Activated T-cell treated with anti-CD3 and anti-CD28 coated beads, Interleukin-2, amount 50 U/mL, for 24 hours (primary cell): ENCODE measurements at regions not wholly inside any gene's neighbourhood (a gene's known extent, or its start where the extent isn't known, plus 50 kb on each side); places are given as distances from the start of the nearest gene placed in this dataset.

Experiments
- DNase-seq: peaks from one replicate; pipeline ENCODE4 v3.0.0-alpha.2; 2020
- H3K27ac Mint-ChIP-seq: 2 replicates; pipeline ENCODE4 v1.8.0; 2020; ENCODE audit warnings: mild to moderate bottlenecking, mixed read lengths
- H3K27me3 Mint-ChIP-seq: 2 replicates; pipeline ENCODE4 v1.8.0; 2020; ENCODE audit warnings: mixed read lengths
- H3K36me3 Mint-ChIP-seq: 2 replicates; pipeline ENCODE4 v1.8.0; 2020; ENCODE audit warnings: low read depth, mixed read lengths
- H3K4me1 Mint-ChIP-seq: 2 replicates; pipeline ENCODE4 v1.8.0; 2020; ENCODE audit warnings: low read depth, mixed read lengths
- H3K4me3 Mint-ChIP-seq: 2 replicates; pipeline ENCODE4 v1.8.0; 2020; ENCODE audit warnings: mild to moderate bottlenecking, moderate library complexity, mixed read lengths
- H3K9me3 Mint-ChIP-seq: 2 replicates; pipeline ENCODE4 v1.8.0; 2020; ENCODE audit warnings: mixed read lengths

GRCh38 chr2:105621038-105621437 is 123.7 kb upstream of the NCK2 start:
- H3K4me3 Mint-ChIP-seq, result no peak overlapping the region
- H3K9me3 Mint-ChIP-seq, result no peaks in the 10 kb centered on the region
- no peak overlapping the region for H3K27ac Mint-ChIP-seq
- no peaks in the 10 kb centered on the region for H3K27me3 Mint-ChIP-seq
- DNase-seq, result no peak
- H3K36me3 Mint-ChIP-seq, result no peaks in the 10 kb centered on the region
- H3K4me1 Mint-ChIP-seq, result peaks cover 4% of the 10 kb centered on the region

- Mint-ChIP-seq H3K36me3 (no peaks in the 10 kb centered on the region), H3K9me3 (no peaks in the 10 kb centered on the region), H3K4me3 (no peak overlapping the region), H3K4me1 (peaks cover 4% of the 10 kb centered on the region), H3K27ac (no peak overlapping the region), H3K27me3 (no peaks in the 10 kb centered on the region)
- no peak for DNase-seq
Measured at GRCh38 chr2:105618351-105618659, 126.4 kb upstream of the NCK2 start.

- H3K4me3 Mint-ChIP-seq, result no peak overlapping the region
- H3K9me3 Mint-ChIP-seq, result no peaks in the 10 kb centered on the region
- H3K36me3 Mint-ChIP-seq, result no peaks in the 10 kb centered on the region
- no peak for DNase-seq
- no peak overlapping the region for H3K27ac Mint-ChIP-seq
- no peaks in the 10 kb centered on the region for H3K27me3 Mint-ChIP-seq
- peaks cover 4% of the 10 kb centered on the region for H3K4me1 Mint-ChIP-seq
Measured at GRCh38 chr2:105617631-105618350, 126.9 kb upstream of the NCK2 start.

- no peaks in the 10 kb centered on the region for H3K36me3 Mint-ChIP-seq
Measured at GRCh38 chr2:105615305-105615704, 129.4 kb upstream of the NCK2 start.

GRCh38 chr2:105611811-105612424 is 132.8 kb upstream of the NCK2 start:
- no peaks in the 10 kb centered on the region for H3K9me3 Mint-ChIP-seq
- DNase-seq, result no peak
- no peaks in the 10 kb centered on the region for H3K27me3 Mint-ChIP-seq
- H3K4me3 Mint-ChIP-seq, result no peak overlapping the region
- no peak overlapping the region for H3K27ac Mint-ChIP-seq
- no peaks in the 10 kb centered on the region for H3K4me1 Mint-ChIP-seq
- no peaks in the 10 kb centered on the region for H3K36me3 Mint-ChIP-seq

More at GRCh38 chr2:105615305-105615704, 129.4 kb upstream of the NCK2 start:
- Mint-ChIP-seq H3K9me3 (no peaks in the 10 kb centered on the region), H3K4me3 (no peak overlapping the region), H3K27me3 (no peaks in the 10 kb centered on the region), H3K27ac (no peak overlapping the region), H3K4me1 (peaks cover 4% of the 10 kb centered on the region)
- DNase-seq, result no peak

- Mint-ChIP-seq H3K9me3 (no peaks in the 10 kb centered on the region), H3K36me3 (no peaks in the 10 kb centered on the region), H3K27ac (no peak overlapping the region), H3K4me3 (no peak overlapping the region), H3K4me1 (no peaks in the 10 kb centered on the region), H3K27me3 (no peaks in the 10 kb centered on the region)
- DNase-seq, result no peak
Measured at GRCh38 chr2:105611333-105611637, 133.4 kb upstream of the NCK2 start.

GRCh38 chr2:105610576-105611332 is 134.0 kb upstream of the NCK2 start:
- H3K36me3 Mint-ChIP-seq, result no peaks in the 10 kb centered on the region
- H3K27me3 Mint-ChIP-seq, result no peaks in the 10 kb centered on the region
- DNase-seq, result no peak
- no peaks in the 10 kb centered on the region for H3K4me1 Mint-ChIP-seq
- no peaks in the 10 kb centered on the region for H3K9me3 Mint-ChIP-seq
- no peak overlapping the region for H3K27ac Mint-ChIP-seq
- no peak overlapping the region for H3K4me3 Mint-ChIP-seq

GRCh38 chr2:105609746-105610402 is 134.8 kb upstream of the NCK2 start:
- no peaks in the 10 kb centered on the region for H3K9me3 Mint-ChIP-seq
- H3K4me1 Mint-ChIP-seq, result no peaks in the 10 kb centered on the region
- H3K27me3 Mint-ChIP-seq, result no peaks in the 10 kb centered on the region
- H3K36me3 Mint-ChIP-seq, result no peaks in the 10 kb centered on the region
- no peak overlapping the region for H3K4me3 Mint-ChIP-seq
- DNase-seq, result no peak
- no peak overlapping the region for H3K27ac Mint-ChIP-seq

- no peak overlapping the region for H3K4me3 Mint-ChIP-seq
- H3K9me3 Mint-ChIP-seq, result no peaks in the 10 kb centered on the region
- H3K4me1 Mint-ChIP-seq, result no peaks in the 10 kb centered on the region
- H3K36me3 Mint-ChIP-seq, result no peaks in the 10 kb centered on the region
- no peak for DNase-seq
- H3K27ac Mint-ChIP-seq, result no peak overlapping the region
- H3K27me3 Mint-ChIP-seq, result no peaks in the 10 kb centered on the region
Measured at GRCh38 chr2:105607920-105608504, 136.7 kb upstream of the NCK2 start.

GRCh38 chr2:105606081-105606480 is 138.6 kb upstream of the NCK2 start:
- Mint-ChIP-seq H3K36me3 (no peaks in the 10 kb centered on the region), H3K27ac (no peak overlapping the region), H3K4me3 (no peak overlapping the region), H3K4me1 (no peaks in the 10 kb centered on the region), H3K9me3 (no peaks in the 10 kb centered on the region), H3K27me3 (no peaks in the 10 kb centered on the region)
- DNase-seq, result no peak

GRCh38 chr2:105604938-105605337 is 139.8 kb upstream of the NCK2 start:
- Mint-ChIP-seq H3K4me1 (no peaks in the 10 kb centered on the region), H3K27me3 (no peaks in the 10 kb centered on the region), H3K36me3 (no peaks in the 10 kb centered on the region), H3K9me3 (no peaks in the 10 kb centered on the region), H3K4me3 (no peak overlapping the region), H3K27ac (no peak overlapping the region)
- no peak for DNase-seq

- H3K4me3 Mint-ChIP-seq, result no peak overlapping the region
- DNase-seq, result no peak
- H3K9me3 Mint-ChIP-seq, result no peaks in the 10 kb centered on the region
- no peak overlapping the region for H3K27ac Mint-ChIP-seq
- H3K27me3 Mint-ChIP-seq, result no peaks in the 10 kb centered on the region
- H3K36me3 Mint-ChIP-seq, result no peaks in the 10 kb centered on the region
- H3K4me1 Mint-ChIP-seq, result peaks cover 27% of the 10 kb centered on the region
Measured at GRCh38 chr2:105600949-105601794, 143.5 kb upstream of the NCK2 start.

- no peak overlapping the region for H3K4me3 Mint-ChIP-seq
- DNase-seq, result no peak
- H3K36me3 Mint-ChIP-seq, result no peaks in the 10 kb centered on the region
- H3K27me3 Mint-ChIP-seq, result no peaks in the 10 kb centered on the region
- H3K9me3 Mint-ChIP-seq, result no peaks in the 10 kb centered on the region
- peaks cover 33% of the 10 kb centered on the region for H3K4me1 Mint-ChIP-seq
- no peak overlapping the region for H3K27ac Mint-ChIP-seq
Measured at GRCh38 chr2:105600602-105600948, 144.1 kb upstream of the NCK2 start.

GRCh38 chr2:105600037-105600442 is 144.7 kb upstream of the NCK2 start:
- Mint-ChIP-seq H3K4me3 (no peak overlapping the region), H3K9me3 (no peaks in the 10 kb centered on the region), H3K4me1 (peaks cover 38% of the 10 kb centered on the region), H3K27ac (no peak overlapping the region), H3K36me3 (no peaks in the 10 kb centered on the region), H3K27me3 (no peaks in the 10 kb centered on the region)
- no peak for DNase-seq
